GM12865 (cell line): ENCODE measurements at regions not wholly inside any gene's neighbourhood (a gene's known extent, or its start where the extent isn't known, plus 50 kb on each side); places are given as distances from the start of the nearest gene placed in this dataset.

ENCODE experiments used
- DNase-seq: peaks from one replicate; pipeline ENCODE4 v3.0.0; 2010; ENCODE audit warnings: low read depth
- H3K4me3 ChIP-seq: 2 replicates; pipeline ENCODE4 v1.5.1; 2011; ENCODE audit warnings: mild to moderate bottlenecking, low read depth, low read length, control low read depth
- TF ChIP-seq, protein P1 (sequence below): IDR thresholded peaks from 2 replicates; pipeline ENCODE4 v1.5.1; 2011; ENCODE audit warnings: low read length, control low read depth, low read depth, inconsistent platforms; ENCODE audit not compliant: insufficient read depth; ENCODE audit errors: missing control alignments

DNA sequence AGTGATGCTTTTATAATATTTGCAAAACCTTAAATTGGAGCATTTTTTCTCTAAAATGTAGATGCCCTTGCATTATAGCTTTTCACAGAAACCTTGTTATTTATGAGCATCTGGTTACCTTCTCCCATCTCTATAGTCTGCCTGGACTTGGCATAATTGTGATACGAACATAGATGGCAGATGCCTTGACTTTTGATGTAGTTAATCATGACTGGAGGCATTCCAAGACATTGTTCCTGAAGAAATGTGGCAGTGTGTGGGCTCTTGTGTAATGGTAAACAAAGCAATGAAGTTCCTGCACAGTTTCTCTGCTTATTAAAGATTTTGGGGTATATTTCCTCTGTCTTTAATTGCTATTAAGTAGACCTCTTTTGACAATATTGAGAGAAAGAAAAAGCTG, 500.1 kb downstream of the PCDH19 start:
- H3K4me3 ChIP-seq: no peak overlapping the region
- TF ChIP-seq, protein P1, sequence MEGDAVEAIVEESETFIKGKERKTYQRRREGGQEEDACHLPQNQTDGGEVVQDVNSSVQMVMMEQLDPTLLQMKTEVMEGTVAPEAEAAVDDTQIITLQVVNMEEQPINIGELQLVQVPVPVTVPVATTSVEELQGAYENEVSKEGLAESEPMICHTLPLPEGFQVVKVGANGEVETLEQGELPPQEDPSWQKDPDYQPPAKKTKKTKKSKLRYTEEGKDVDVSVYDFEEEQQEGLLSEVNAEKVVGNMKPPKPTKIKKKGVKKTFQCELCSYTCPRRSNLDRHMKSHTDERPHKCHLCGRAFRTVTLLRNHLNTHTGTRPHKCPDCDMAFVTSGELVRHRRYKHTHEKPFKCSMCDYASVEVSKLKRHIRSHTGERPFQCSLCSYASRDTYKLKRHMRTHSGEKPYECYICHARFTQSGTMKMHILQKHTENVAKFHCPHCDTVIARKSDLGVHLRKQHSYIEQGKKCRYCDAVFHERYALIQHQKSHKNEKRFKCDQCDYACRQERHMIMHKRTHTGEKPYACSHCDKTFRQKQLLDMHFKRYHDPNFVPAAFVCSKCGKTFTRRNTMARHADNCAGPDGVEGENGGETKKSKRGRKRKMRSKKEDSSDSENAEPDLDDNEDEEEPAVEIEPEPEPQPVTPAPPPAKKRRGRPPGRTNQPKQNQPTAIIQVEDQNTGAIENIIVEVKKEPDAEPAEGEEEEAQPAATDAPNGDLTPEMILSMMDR: no peak
- DNase-seq: no peak

DNA sequence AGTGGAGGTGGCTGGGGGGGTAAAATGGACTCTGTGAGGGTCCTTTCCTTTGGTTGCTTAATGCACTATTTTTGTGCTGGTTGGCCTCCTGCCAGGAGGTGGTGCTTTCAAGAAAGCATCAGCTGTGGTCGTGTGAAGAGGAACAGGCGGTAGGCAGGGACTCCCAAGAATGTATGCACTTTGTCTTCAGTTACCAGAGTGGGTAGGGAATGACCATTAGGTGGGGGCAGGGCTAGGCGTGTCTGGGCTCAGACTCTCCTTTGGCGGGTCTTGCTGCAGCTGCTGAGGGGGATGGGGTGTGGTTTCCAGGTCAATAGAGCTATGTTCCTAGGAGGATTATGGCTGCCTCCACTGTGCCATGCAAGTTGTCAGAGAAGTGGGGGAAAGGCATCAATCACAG, 509.0 kb downstream of the PCDH19 start:
- TF ChIP-seq, protein P1: no peak
- DNase-seq: no peak
- no peak overlapping the region for H3K4me3 ChIP-seq

DNA sequence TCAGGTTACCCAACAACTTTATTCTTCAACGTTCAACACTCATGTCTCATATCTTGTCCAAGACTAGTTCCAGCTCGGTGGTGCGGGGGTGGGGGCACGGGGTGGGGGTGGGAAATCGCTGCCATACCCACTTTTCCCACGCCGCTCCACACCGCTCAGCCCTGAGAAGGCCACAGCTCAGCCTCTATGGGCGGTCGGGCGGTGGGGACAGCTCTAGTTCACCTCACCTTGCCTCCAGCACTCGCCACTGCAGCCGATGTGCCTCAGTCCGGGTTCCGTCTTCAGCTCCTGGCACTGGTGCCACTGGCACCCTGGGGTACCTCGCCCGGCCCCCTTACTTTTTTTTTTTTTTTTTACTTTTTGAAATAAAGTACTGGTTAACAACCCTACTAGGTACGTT, 522.2 kb downstream of the PCDH19 start:
- H3K4me3 ChIP-seq: no peak overlapping the region
- no peak for DNase-seq
- TF ChIP-seq, protein P1: no peak

DNA sequence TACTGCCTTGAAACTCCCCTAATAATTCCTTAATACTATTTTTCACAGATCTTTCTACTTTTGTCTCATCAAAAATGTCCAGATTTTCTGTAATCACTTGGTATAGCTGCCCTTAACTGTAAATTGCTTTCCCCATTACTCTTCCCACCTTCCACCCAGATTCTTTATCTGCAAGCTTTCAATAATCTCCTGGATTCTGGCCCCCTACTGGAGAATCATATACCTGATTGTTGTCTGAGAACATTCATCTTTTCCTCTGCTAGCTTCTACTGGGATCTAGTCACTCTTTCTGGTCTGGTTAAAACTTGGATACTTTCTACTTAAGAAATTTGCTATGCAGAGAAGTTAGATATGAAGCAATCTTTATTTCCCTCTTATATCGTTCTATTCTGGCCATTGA, 552.6 kb downstream of the PCDH19 start:
- TF ChIP-seq, protein P1: no peak

DNA sequence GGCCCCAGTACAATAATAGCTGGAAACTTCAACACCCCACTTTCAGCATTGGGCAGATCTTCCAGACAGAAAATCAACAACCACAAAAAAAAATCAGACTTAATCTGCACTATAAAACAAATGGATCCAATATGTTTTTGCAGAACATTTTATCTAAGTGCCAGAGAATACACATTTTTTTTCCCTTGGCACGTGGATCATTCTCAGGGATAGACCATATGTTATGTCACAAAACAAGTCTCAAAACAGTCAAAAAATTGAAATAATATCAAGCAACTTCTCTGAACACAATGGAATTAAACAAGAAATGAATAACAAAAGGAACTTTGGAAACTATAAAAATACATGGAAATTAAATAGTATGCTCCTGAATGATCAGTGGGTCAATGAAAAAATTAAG, 576.3 kb downstream of the PCDH19 start:
- TF ChIP-seq, protein P1: no peak
- no peak for DNase-seq
- H3K4me3 ChIP-seq: no peak overlapping the region

More for the DNA sequence above, 552.6 kb downstream of the PCDH19 start:
- DNase-seq: no peak
- H3K4me3 ChIP-seq: no peak overlapping the region

DNA sequence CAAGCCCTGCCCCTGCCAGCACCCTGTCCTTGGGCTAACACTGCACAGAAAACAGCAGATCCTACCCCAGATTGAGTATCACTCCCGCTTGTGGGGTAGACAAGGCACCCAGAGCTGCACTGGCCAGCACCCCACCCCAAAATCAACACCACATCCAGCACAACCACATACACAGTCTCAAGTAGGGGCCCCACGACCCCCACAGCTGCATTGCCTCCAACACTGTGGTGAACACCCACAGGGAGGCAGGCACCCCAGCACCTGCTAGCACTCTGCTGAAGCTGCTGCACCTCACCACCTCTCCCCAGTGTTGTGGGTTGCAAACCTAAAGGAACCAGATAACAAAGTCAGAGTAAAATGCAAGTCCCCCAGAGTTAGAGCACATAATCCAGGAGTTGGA, 589.9 kb downstream of the PCDH19 start:
- TF ChIP-seq, protein P1: no peak
- DNase-seq: no peak
- H3K4me3 ChIP-seq: no peak overlapping the region

DNA sequence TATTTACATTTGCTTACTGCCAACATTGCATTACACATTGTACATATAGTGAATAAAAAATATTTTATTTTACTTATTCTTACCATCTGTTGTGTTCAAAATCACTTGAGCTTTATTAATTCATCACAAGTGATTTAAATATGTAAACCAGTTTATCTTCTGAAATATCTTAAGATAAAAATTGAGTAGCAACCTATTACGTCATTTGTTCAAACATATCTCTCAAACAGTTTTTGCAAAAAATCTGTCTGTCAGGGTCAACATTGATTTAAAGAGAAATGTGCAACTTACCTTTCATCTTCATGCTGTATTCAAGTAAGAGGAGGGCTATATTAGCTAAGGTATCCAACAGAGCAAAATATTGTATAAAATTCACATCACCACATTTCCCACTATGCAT, 610.1 kb downstream of the PCDH19 start:
- no peak overlapping the region for H3K4me3 ChIP-seq
- no peak for DNase-seq
- TF ChIP-seq, protein P1: no peak
